Astrocyte (in vitro differentiated cells and primary cell): ENCODE measurements at regions not wholly inside any gene's neighbourhood (a gene's known extent, or its start where the extent isn't known, plus 50 kb on each side); places are given as distances from the start of the nearest gene placed in this dataset.

ENCODE experiments used
- CTCF ChIP-seq: IDR thresholded peaks from 2 replicates; pipeline ENCODE4 v1.5.1; 2011; ENCODE audit warnings: low read depth, mild to moderate bottlenecking, inconsistent platforms, low read length, moderate library complexity; ENCODE audit not compliant: insufficient read depth
- EZH2 ChIP-seq: IDR thresholded peaks from 2 replicates; pipeline ENCODE4 v1.6.1; 2012; ENCODE audit warnings: mild to moderate bottlenecking, low read length, inconsistent platforms; ENCODE audit not compliant: insufficient read depth

DNA sequence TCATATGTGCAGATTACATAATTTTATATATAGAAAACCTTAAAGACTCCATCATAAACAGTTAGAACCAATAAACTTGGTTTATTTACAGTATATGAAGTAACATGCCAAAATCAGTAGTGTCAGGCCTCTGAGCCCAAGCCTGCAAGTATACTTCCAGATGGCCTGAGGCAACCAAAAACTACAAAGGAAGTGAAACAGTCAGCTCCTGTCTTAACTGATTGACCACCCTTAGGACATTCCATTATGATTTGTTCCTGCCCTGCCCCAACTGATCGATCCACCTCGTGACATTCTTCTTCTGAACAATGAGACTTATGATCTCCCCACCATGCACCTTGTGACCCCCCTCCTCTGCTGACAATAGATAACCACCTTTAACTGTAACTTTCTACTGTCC, 630.3 kb downstream of the AMY1C start:
- TF ChIP-seq CTCF (no peak), EZH2 (no peak)
